NAMALWA (cell line): ENCODE measurements at regions not wholly inside any gene's neighbourhood (a gene's known extent, or its start where the extent isn't known, plus 50 kb on each side); places are given as distances from the start of the nearest gene placed in this dataset.

Source experiments
- DNase-seq: peaks from one replicate; pipeline ENCODE4 v3.0.0-alpha.2; 2015; ENCODE audit warnings: low spot score

DNA sequence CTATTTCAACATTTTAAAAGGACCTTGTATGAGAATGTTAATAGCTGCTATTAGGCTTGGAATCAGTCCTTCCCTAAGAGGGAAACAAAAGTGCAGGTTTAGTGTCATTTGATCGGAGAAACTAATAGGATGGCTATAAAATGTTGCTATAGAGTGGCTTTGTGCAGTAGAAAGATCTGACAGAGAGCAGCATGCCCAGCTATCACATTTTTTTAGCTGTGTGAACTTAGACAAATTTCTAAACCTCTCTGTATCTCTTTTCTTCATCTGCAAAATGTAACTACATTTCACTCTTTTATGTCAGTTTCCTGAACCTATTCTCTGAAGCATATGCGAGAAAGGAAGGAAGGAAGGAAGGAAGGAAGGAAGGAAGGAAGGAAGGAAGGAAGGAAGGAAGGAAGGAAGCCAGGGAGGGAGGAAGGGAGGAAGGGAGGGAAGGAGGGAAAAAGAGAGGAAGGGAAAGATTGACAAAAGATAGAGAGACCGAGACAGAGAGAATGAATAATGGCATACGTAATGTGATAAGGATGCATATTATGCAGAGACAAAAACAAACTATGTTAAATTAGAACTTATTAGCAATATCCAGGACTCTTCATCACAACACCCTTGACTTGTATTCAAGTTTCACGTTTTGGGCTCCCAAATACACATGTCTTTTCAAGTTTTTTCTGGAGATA, 52.6 kb upstream of the CDH8 start:
- no peak for DNase-seq
